Keratinocyte (primary cell): ENCODE measurements at regions not wholly inside any gene's neighbourhood (a gene's known extent, or its start where the extent isn't known, plus 50 kb on each side); places are given as distances from the start of the nearest gene placed in this dataset.

Experiments
- DNase-seq: peaks from one replicate; pipeline ENCODE4 v3.0.0-alpha.2; 2011; ENCODE audit warnings: low read depth, missing footprints, low spot score
- FAIRE-seq: peaks from 2 replicates; lab custom pipeline; 2011; peaks lifted over from hg19 to GRCh38; lab: Jason Lieb, UNC
- H2AFZ ChIP-seq: 2 replicates; pipeline ENCODE4 v1.6.0; 2012; ENCODE audit warnings: low read length, control low read depth, inconsistent platforms; ENCODE audit not compliant: control insufficient read depth
- H3K27ac ChIP-seq: 2 replicates; pipeline ENCODE4 v1.5.1; 2011; ENCODE audit warnings: low read length; ENCODE audit not compliant: control insufficient read depth, insufficient read depth
- H3K27me3 ChIP-seq: 3 replicates; pipeline ENCODE4 v1.6.0; 2011; ENCODE audit warnings: low read length; ENCODE audit not compliant: control insufficient read depth, insufficient read depth; ENCODE audit errors: extremely low read depth
- H3K36me3 ChIP-seq, 2 experiments: 2 replicates in 1 of 2; 3 replicates in 1 of 2; pipeline ENCODE4 v1.5.1; 2011; ENCODE audit warnings: low read length in 2 of 2, mild to moderate bottlenecking in 1 of 2; ENCODE audit not compliant: control insufficient read depth in 2 of 2, insufficient read depth in 2 of 2; ENCODE audit errors: extremely low read depth in 1 of 2
- H3K4me1 ChIP-seq: 3 replicates; pipeline ENCODE4 v1.5.1; 2011; ENCODE audit warnings: low read length; ENCODE audit not compliant: control insufficient read depth, insufficient read depth; ENCODE audit errors: extremely low read depth
- H3K4me2 ChIP-seq: 3 replicates; pipeline ENCODE4 v1.6.0; 2011; ENCODE audit warnings: low read depth, low read length; ENCODE audit not compliant: control insufficient read depth, insufficient read depth; ENCODE audit errors: extremely low read depth
- H3K4me3 ChIP-seq, 3 experiments: fragments of 200-600 bp in 1 of 3; sonication (generic) in 1 of 3; 2 replicates in 2 of 3; 3 replicates in 1 of 3; pipeline ENCODE4 v1.5.1; 2011 to 2016; ENCODE audit warnings: low read length in 3 of 3, mild to moderate bottlenecking in 3 of 3, control low read depth in 2 of 3, inconsistent platforms in 1 of 3, low read depth in 1 of 3, mixed read lengths in 1 of 3, mixed run types in 1 of 3, moderate library complexity in 1 of 3; ENCODE audit not compliant: control insufficient read depth in 2 of 3, insufficient read depth in 2 of 3; ENCODE audit errors: extremely low read depth in 1 of 3
- H3K79me2 ChIP-seq: 2 replicates; pipeline ENCODE4 v1.6.0; 2012; ENCODE audit warnings: low read length; ENCODE audit not compliant: control insufficient read depth, insufficient read depth
- H3K9ac ChIP-seq: 3 replicates; pipeline ENCODE4 v1.6.0; 2011; ENCODE audit warnings: low read length; ENCODE audit not compliant: control insufficient read depth, insufficient read depth; ENCODE audit errors: extremely low read depth
- H3K9me1 ChIP-seq: 3 replicates; pipeline ENCODE4 v1.6.0; 2011; ENCODE audit warnings: low read length; ENCODE audit not compliant: control insufficient read depth, insufficient read depth; ENCODE audit errors: extremely low read depth
- H3K9me3 ChIP-seq: 2 replicates; pipeline ENCODE4 v1.5.1; 2012; ENCODE audit warnings: low read depth, low read length; ENCODE audit not compliant: control insufficient read depth
- H4K20me1 ChIP-seq: 3 replicates; pipeline ENCODE4 v1.6.0; 2011; ENCODE audit warnings: low read length; ENCODE audit not compliant: control insufficient read depth, insufficient read depth; ENCODE audit errors: extremely low read depth
- CTCF ChIP-seq, 3 experiments: IDR thresholded peaks in 1 of 3; conservative IDR thresholded peaks in 1 of 3; optimal IDR thresholded peaks in 1 of 3; 2 replicates in 2 of 3; 3 replicates in 1 of 3; pipeline versions ENCODE3 to v1.5.1; 2011; ENCODE audit warnings: low read length in 3 of 3, mild to moderate bottlenecking in 3 of 3, moderate library complexity in 2 of 3, control low read depth in 1 of 3, inconsistent platforms in 1 of 3; ENCODE audit not compliant: insufficient read depth in 2 of 3; ENCODE audit errors: extremely low read depth in 1 of 3
- EZH2 ChIP-seq: IDR thresholded peaks from one replicate; pipeline ENCODE4 v1.6.1; 2012; ENCODE audit warnings: inconsistent platforms, mild to moderate bottlenecking, low read length, moderate library complexity
- dilution Hi-C: fragments of 300-500 bp; cut with MboI; formaldehyde crosslinking; loops from one replicate; pipeline ENCODE4 v1.7.0; 2020; ENCODE audit warnings: low sequenced_read_pairs; ENCODE audit not compliant: extremely low pct_ligation_motif_present

GRCh38 chr22:49717322-49717919, 110.3 kb downstream of the BRD1 start:
- TF ChIP-seq EZH2 (no peak), CTCF (optimal IDR thresholded peaks at IDR 0.05 in 1 of 3, IDR thresholded peaks at IDR 0.05 in 1 of 3, conservative IDR thresholded peaks at IDR 0.05 in 1 of 3; ENCODE audit: extremely low read depth in 1 of 3, insufficient read depth in 2 of 3, low read length in 3 of 3) (no peak)
- H3K9me1 ChIP-seq: no peaks in the 10 kb centered on the region
- no peaks in the 10 kb centered on the region for H3K27me3 ChIP-seq
- no peaks in the 10 kb centered on the region for H3K36me3 ChIP-seq
- dilution Hi-C loops: no loop called here
- H3K79me2 ChIP-seq: no peaks in the 10 kb centered on the region
- H2AFZ ChIP-seq: no peak overlapping the region
- H4K20me1 ChIP-seq: no peaks in the 10 kb centered on the region
- no peak overlapping the region for H3K9ac ChIP-seq
- no peak overlapping the region for H3K27ac ChIP-seq
- FAIRE-seq (no peak), DNase-seq (no peak)
- H3K9me3 ChIP-seq: peaks cover 10% of the 10 kb centered on the region
- H3K4me2 ChIP-seq: no peak overlapping the region
- no peaks in the 10 kb centered on the region for H3K4me1 ChIP-seq
- no peak overlapping the region for H3K4me3 ChIP-seq

- no peaks in the 10 kb centered on the region for H3K4me1 ChIP-seq
- no peak overlapping the region for H3K9ac ChIP-seq
- no peaks in the 10 kb centered on the region for H3K36me3 ChIP-seq
- H3K4me3 ChIP-seq: no peak overlapping the region
- no peaks in the 10 kb centered on the region for H4K20me1 ChIP-seq
- TF ChIP-seq CTCF (optimal IDR thresholded peaks at IDR 0.05 in 1 of 3, IDR thresholded peaks at IDR 0.05 in 1 of 3, conservative IDR thresholded peaks at IDR 0.05 in 1 of 3; ENCODE audit: extremely low read depth in 1 of 3, insufficient read depth in 2 of 3, low read length in 3 of 3): no peak
- TF ChIP-seq EZH2: no peak
- dilution Hi-C loops: no loop called here
- H3K4me2 ChIP-seq: no peak overlapping the region
- DNase-seq: no peak
- no peaks in the 10 kb centered on the region for H3K9me1 ChIP-seq
- H3K9me3 ChIP-seq: peaks cover 10% of the 10 kb centered on the region
- no peak for FAIRE-seq
- no peaks in the 10 kb centered on the region for H3K79me2 ChIP-seq
- no peak overlapping the region for H2AFZ ChIP-seq
- H3K27me3 ChIP-seq: no peaks in the 10 kb centered on the region
- H3K27ac ChIP-seq: no peak overlapping the region
These were observed 111.2 kb downstream of the BRD1 start for GRCh38 chr22:49716441-49716840.
